Right lobe of liver (tissue), 4 donors: ENCODE measurements at regions not wholly inside any gene's neighbourhood (a gene's known extent, or its start where the extent isn't known, plus 50 kb on each side); places are given as distances from the start of the nearest gene placed in this dataset.

Experiments used
- CTCF ChIP-seq, 4 donors: fragments of 200-600 bp in 3 of 4; fragments of 450-650 bp in 1 of 4; IDR thresholded peaks; one replicate each; pipeline versions ENCODE4 v1.5.1 to v1.8.0; 2016 to 2022; ENCODE audit warnings: antibody characterized with exemption in 4 of 4, mild to moderate bottlenecking in 2 of 4
- POLR2A ChIP-seq: fragments of 450-650 bp; IDR thresholded peaks from one replicate; pipeline ENCODE4 v1.6.1; 2017; ENCODE audit warnings: antibody characterized with exemption, mild to moderate bottlenecking
- donor health status: DM: no; HTN: no; CAD: no.
- donor health status: DM: no; HTN: no; CAD: no.
- donor health status: DM: no; HTN: yes; CAD: no.

DNA sequence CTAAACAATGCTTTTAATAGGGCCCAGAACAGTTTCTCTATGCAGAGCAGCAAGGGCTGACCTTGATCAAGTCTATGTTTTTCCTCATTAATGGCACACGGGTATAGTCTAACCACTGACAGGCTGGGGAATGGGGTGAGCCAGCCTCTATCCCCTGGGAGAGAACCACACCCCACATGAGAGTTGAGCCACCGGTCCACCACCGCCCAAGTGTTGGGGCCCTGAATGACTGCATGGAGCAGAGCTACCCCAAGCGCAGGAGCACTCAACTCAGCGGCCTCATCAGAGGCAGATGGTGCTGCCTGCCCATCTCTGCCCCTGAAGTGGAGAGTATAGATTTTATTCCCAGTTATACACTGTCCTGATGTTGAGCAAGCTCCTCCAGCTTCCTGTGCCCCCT lies 247.9 kb upstream of the IRX1 start:
- TF ChIP-seq CTCF (IDR thresholded peaks at IDR 0.05) (no peak), POLR2A (no peak)
